Neuronal stem cell (in vitro differentiated cells): ENCODE measurements at regions not wholly inside any gene's neighbourhood (a gene's known extent, or its start where the extent isn't known, plus 50 kb on each side); places are given as distances from the start of the nearest gene placed in this dataset.

Experiments used
- DNase-seq: peaks from one replicate; pipeline ENCODE4 v3.0.0-alpha.2; 2013; ENCODE audit warnings: low spot score
- H2AFZ ChIP-seq: one replicate; pipeline ENCODE4 v1.6.1; 2013; ENCODE audit warnings: mild to moderate bottlenecking, low read length, inconsistent platforms
- H2AK5ac ChIP-seq: 2 replicates; pipeline ENCODE4 v1.6.1; 2013; ENCODE audit warnings: low read depth, mild to moderate bottlenecking, inconsistent platforms, low read length, moderate library complexity, mixed read lengths
- H2BK120ac ChIP-seq: 2 replicates; pipeline ENCODE4 v1.6.1; 2013; ENCODE audit warnings: low read depth, mild to moderate bottlenecking, inconsistent platforms, low read length, moderate library complexity, mixed read lengths
- H2BK12ac ChIP-seq: one replicate; pipeline ENCODE4 v1.6.1; 2013; ENCODE audit warnings: low read length, inconsistent platforms
- H2BK15ac ChIP-seq: 2 replicates; pipeline ENCODE4 v1.6.1; 2013; ENCODE audit warnings: mild to moderate bottlenecking, low read length, inconsistent platforms, mixed read lengths
- H2BK5ac ChIP-seq: one replicate; pipeline ENCODE4 v1.6.1; 2013; ENCODE audit warnings: inconsistent platforms, mild to moderate bottlenecking, low read length, moderate library complexity
- H3K14ac ChIP-seq: one replicate; pipeline ENCODE4 v1.6.1; 2013; ENCODE audit warnings: low read length, inconsistent platforms
- H3K18ac ChIP-seq: 2 replicates; pipeline ENCODE4 v1.6.1; 2013; ENCODE audit warnings: low read length, inconsistent platforms
- H3K23ac ChIP-seq: 2 replicates; pipeline ENCODE4 v1.6.1; 2013; ENCODE audit warnings: low read depth, mild to moderate bottlenecking, mixed read lengths, low read length, inconsistent platforms; ENCODE audit not compliant: poor library complexity
- H3K27ac ChIP-seq: replicated peaks from 3 replicates; pipeline ENCODE4 v1.5.1; 2013; ENCODE audit warnings: low read length, inconsistent platforms
- H3K27me3 ChIP-seq, 3 experiments: 2 replicates each; pipeline ENCODE4 v1.6.1; 2013; ENCODE audit warnings: low read length in 3 of 3, mild to moderate bottlenecking in 2 of 3, inconsistent platforms in 1 of 3, low read depth in 1 of 3, mixed read lengths in 1 of 3, moderate library complexity in 1 of 3; ENCODE audit not compliant: control insufficient read depth in 3 of 3, insufficient read depth in 3 of 3
- H3K36me3 ChIP-seq, 2 donors: replicated peaks in 1 of 2; 2 replicates each; pipeline ENCODE4 v1.6.1; 2013; ENCODE audit warnings: low read length in 2 of 2; ENCODE audit not compliant: control insufficient read depth in 2 of 2, insufficient read depth in 2 of 2
- H3K4ac ChIP-seq: 2 replicates; pipeline ENCODE4 v1.6.1; 2013; ENCODE audit warnings: inconsistent platforms, mild to moderate bottlenecking, low read length, moderate library complexity
- H3K4me1 ChIP-seq, 2 donors: 1 replicate in 1 of 2; 2 replicates in 1 of 2; pipeline ENCODE4 v1.6.1; 2013; ENCODE audit warnings: low read length in 2 of 2, low read depth in 1 of 2; ENCODE audit not compliant: control insufficient read depth in 2 of 2, insufficient read depth in 1 of 2
- H3K4me2 ChIP-seq: one replicate; pipeline ENCODE4 v1.6.1; 2013; ENCODE audit warnings: mild to moderate bottlenecking, low read length, inconsistent platforms; ENCODE audit not compliant: insufficient read depth, poor library complexity, severe bottlenecking
- H3K4me3 ChIP-seq, 2 donors: 2 replicates each; pipeline ENCODE4 v1.5.1; 2013; ENCODE audit warnings: low read length in 2 of 2, mild to moderate bottlenecking in 2 of 2, inconsistent platforms in 1 of 2, moderate library complexity in 1 of 2
- H3K79me1 ChIP-seq: one replicate; pipeline ENCODE4 v1.6.1; 2013; ENCODE audit warnings: low read depth, mild to moderate bottlenecking, inconsistent platforms, low read length, moderate library complexity
- H3K9ac ChIP-seq: one replicate; pipeline ENCODE4 v1.6.1; 2013; ENCODE audit warnings: mild to moderate bottlenecking, low read depth, low read length, inconsistent platforms; ENCODE audit not compliant: poor library complexity
- H3K9me3 ChIP-seq, 2 donors: replicated peaks in 1 of 2; 2 replicates each; pipeline versions ENCODE3 to v1.6.1; 2013; ENCODE audit warnings: low read length in 2 of 2, mild to moderate bottlenecking in 2 of 2, inconsistent platforms in 1 of 2, low read depth in 1 of 2, mixed read lengths in 1 of 2, moderate library complexity in 1 of 2; ENCODE audit not compliant: control insufficient read depth in 2 of 2, insufficient read depth in 1 of 2
- H4K8ac ChIP-seq: one replicate; pipeline ENCODE4 v1.6.1; 2013; ENCODE audit warnings: low read depth, mild to moderate bottlenecking, inconsistent platforms, low read length, moderate library complexity
- H4K91ac ChIP-seq: one replicate; pipeline ENCODE4 v1.6.1; 2013; ENCODE audit warnings: low read length, low read depth, mild to moderate bottlenecking, inconsistent platforms; ENCODE audit not compliant: poor library complexity
- WGBS, 2 donors: extraction: QIAGEN DNeasy Blood & Tissue Kit; methylation state at CpG; one replicate each; pipeline ENCODE4 v1.1.7; 2013; ENCODE audit warnings: missing lambda C conversion rate in 2 of 2, mixed read lengths in 1 of 2; ENCODE audit not compliant: insufficient read length in 2 of 2, insufficient replicate concordance in 1 of 2; ENCODE audit errors: extremely low coverage in 2 of 2; 5-methylcytosine and 5-hydroxymethylcytosine counted together

- H3K27me3 ChIP-seq = no peaks in the 10 kb centered on the region
- no peak overlapping the region for H2BK12ac ChIP-seq
- no peaks in the 10 kb centered on the region for H3K36me3 ChIP-seq
- no peak overlapping the region for H2AFZ ChIP-seq
- no peak overlapping the region for H2BK5ac ChIP-seq
- H3K14ac ChIP-seq = no peak overlapping the region
- no peak overlapping the region for H3K9ac ChIP-seq
- H3K9me3 ChIP-seq = no peaks in the 10 kb centered on the region
- H3K4me3 ChIP-seq = no peak overlapping the region
- no peak overlapping the region for H4K8ac ChIP-seq
- no peak overlapping the region for H3K23ac ChIP-seq
- H2BK15ac ChIP-seq = no peak overlapping the region
- H3K79me1 ChIP-seq = no peaks in the 10 kb centered on the region
- H3K4me1 ChIP-seq = no peaks in the 10 kb centered on the region
- H4K91ac ChIP-seq = no peak overlapping the region
- no peak overlapping the region for H3K4me2 ChIP-seq
- H2AK5ac ChIP-seq = no peak overlapping the region
- no peak overlapping the region for H3K4ac ChIP-seq
- no peak overlapping the region for H3K27ac ChIP-seq
- no peak for DNase-seq
- no CpG with 5 or more reads among the region's 1 CpG for WGBS, 2 donors
- no peak overlapping the region for H2BK120ac ChIP-seq
- no peak overlapping the region for H3K18ac ChIP-seq
These were observed 80.6 kb upstream of the CDH11 start for GRCh38 chr16:65202461-65202860.

GRCh38 chr16:65201511-65201910, 79.6 kb upstream of the CDH11 start:
- H3K14ac ChIP-seq = no peak overlapping the region
- H2AK5ac ChIP-seq = no peak overlapping the region
- H3K4ac ChIP-seq = no peak overlapping the region
- no peak overlapping the region for H2BK120ac ChIP-seq
- H3K4me1 ChIP-seq = no peaks in the 10 kb centered on the region
- no peak overlapping the region for H3K9ac ChIP-seq
- no peaks in the 10 kb centered on the region for H3K9me3 ChIP-seq
- H2BK12ac ChIP-seq = no peak overlapping the region
- H3K27ac ChIP-seq = no peak overlapping the region
- H2AFZ ChIP-seq = no peak overlapping the region
- H2BK5ac ChIP-seq = no peak overlapping the region
- H2BK15ac ChIP-seq = no peak overlapping the region
- H3K27me3 ChIP-seq = no peaks in the 10 kb centered on the region
- H4K91ac ChIP-seq = no peak overlapping the region
- no peak overlapping the region for H3K4me3 ChIP-seq
- H3K18ac ChIP-seq = no peak overlapping the region
- WGBS, 2 donors = no CpG with 5 or more reads among the region's 8 CpGs
- DNase-seq = no peak
- H3K23ac ChIP-seq = no peak overlapping the region
- H3K79me1 ChIP-seq = no peaks in the 10 kb centered on the region
- H3K36me3 ChIP-seq = no peaks in the 10 kb centered on the region
- no peak overlapping the region for H4K8ac ChIP-seq
- no peak overlapping the region for H3K4me2 ChIP-seq

DNA sequence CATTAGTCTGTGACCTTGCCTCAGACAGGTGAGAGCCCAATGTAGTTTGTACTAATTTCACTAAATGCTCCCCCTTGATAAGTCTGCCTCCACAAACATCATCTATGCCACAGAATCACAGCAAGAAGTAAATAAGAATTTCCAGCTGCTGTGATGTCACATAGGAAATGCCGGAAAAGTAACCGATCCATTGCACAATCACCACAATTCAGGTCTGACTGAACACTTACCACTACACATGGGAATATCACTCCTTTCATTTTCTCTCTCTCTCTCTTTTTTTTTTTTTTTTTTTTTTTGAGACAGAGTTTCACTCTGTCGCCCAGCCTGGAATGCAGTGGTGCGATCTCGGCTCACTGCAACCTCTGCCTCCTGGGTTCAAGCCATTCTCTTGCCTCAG, 79.0 kb upstream of the CDH11 start:
- no peak overlapping the region for H2BK15ac ChIP-seq
- no peak overlapping the region for H3K18ac ChIP-seq
- no peak overlapping the region for H2BK12ac ChIP-seq
- no peak overlapping the region for H3K27ac ChIP-seq
- H3K27me3 ChIP-seq = no peaks in the 10 kb centered on the region
- no peak overlapping the region for H2BK120ac ChIP-seq
- H3K4ac ChIP-seq = no peak overlapping the region
- H3K4me2 ChIP-seq = no peak overlapping the region
- H4K91ac ChIP-seq = no peak overlapping the region
- no peak overlapping the region for H3K4me3 ChIP-seq
- no peak overlapping the region for H3K14ac ChIP-seq
- no peak overlapping the region for H2BK5ac ChIP-seq
- no peaks in the 10 kb centered on the region for H3K9me3 ChIP-seq
- no peaks in the 10 kb centered on the region for H3K79me1 ChIP-seq
- H3K36me3 ChIP-seq = no peaks in the 10 kb centered on the region
- H3K9ac ChIP-seq = no peak overlapping the region
- H3K23ac ChIP-seq = no peak overlapping the region
- no peaks in the 10 kb centered on the region for H3K4me1 ChIP-seq
- H4K8ac ChIP-seq = no peak overlapping the region
- no peak for DNase-seq
- H2AK5ac ChIP-seq = no peak overlapping the region
- no CpG with 5 or more reads among the region's 5 CpGs for WGBS, 2 donors
- no peak overlapping the region for H2AFZ ChIP-seq

- WGBS, 2 donors = no CpG with 5 or more reads among the region's 5 CpGs
- H2BK5ac ChIP-seq = no peak overlapping the region
- H3K27ac ChIP-seq = no peak overlapping the region
- no peak overlapping the region for H2AK5ac ChIP-seq
- H3K4me1 ChIP-seq = no peaks in the 10 kb centered on the region
- no peak overlapping the region for H3K4me2 ChIP-seq
- H3K14ac ChIP-seq = no peak overlapping the region
- no peak overlapping the region for H4K8ac ChIP-seq
- no peak overlapping the region for H4K91ac ChIP-seq
- H3K23ac ChIP-seq = no peak overlapping the region
- H3K9ac ChIP-seq = no peak overlapping the region
- no peak overlapping the region for H2BK15ac ChIP-seq
- H3K9me3 ChIP-seq = no peaks in the 10 kb centered on the region
- H2AFZ ChIP-seq = no peak overlapping the region
- no peak for DNase-seq
- H3K4ac ChIP-seq = no peak overlapping the region
- H3K79me1 ChIP-seq = no peaks in the 10 kb centered on the region
- H2BK12ac ChIP-seq = no peak overlapping the region
- H3K27me3 ChIP-seq = no peaks in the 10 kb centered on the region
- no peak overlapping the region for H3K4me3 ChIP-seq
- H3K18ac ChIP-seq = no peak overlapping the region
- H2BK120ac ChIP-seq = no peak overlapping the region
- no peaks in the 10 kb centered on the region for H3K36me3 ChIP-seq
These were observed 78.4 kb upstream of the CDH11 start for GRCh38 chr16:65200156-65200773.
